Fibroblast of the aortic adventitia (primary cell): ENCODE measurements at regions not wholly inside any gene's neighbourhood (a gene's known extent, or its start where the extent isn't known, plus 50 kb on each side); places are given as distances from the start of the nearest gene placed in this dataset.

Source experiments
- DNase-seq: peaks from one replicate; pipeline ENCODE4 v3.0.0-alpha.2; 2010; ENCODE audit warnings: low read depth
- H3K4me3 ChIP-seq: 2 replicates; pipeline ENCODE4 v1.5.1; 2011; ENCODE audit warnings: low read depth, mild to moderate bottlenecking, control low read depth, low read length, moderate library complexity
- CTCF ChIP-seq: IDR thresholded peaks from 2 replicates; pipeline ENCODE4 v1.5.1; 2011; ENCODE audit warnings: mild to moderate bottlenecking, low read length, control low read depth, inconsistent platforms; ENCODE audit not compliant: insufficient read depth

- no peak for TF ChIP-seq CTCF
These were observed 454.1 kb downstream of the SOX9 start for GRCh38 chr17:72574675-72575510.

GRCh38 chr17:72575542-72576233, 454.9 kb downstream of the SOX9 start:
- no peak for TF ChIP-seq CTCF
- no peak for DNase-seq
- no peak overlapping the region for H3K4me3 ChIP-seq

More at GRCh38 chr17:72574675-72575510, 454.1 kb downstream of the SOX9 start:
- H3K4me3 ChIP-seq: no peak overlapping the region
- no peak for DNase-seq

- no peak for DNase-seq
- no peak overlapping the region for H3K4me3 ChIP-seq
- TF ChIP-seq CTCF: no peak
These were observed 455.5 kb downstream of the SOX9 start for GRCh38 chr17:72576289-72576759.

- no peak for TF ChIP-seq CTCF
- H3K4me3 ChIP-seq: no peak overlapping the region
- DNase-seq: no peak
These were observed 458.1 kb downstream of the SOX9 start for GRCh38 chr17:72578817-72579470.

- TF ChIP-seq CTCF: no peak
- H3K4me3 ChIP-seq: no peak overlapping the region
- DNase-seq: no peak
These were observed 459.1 kb downstream of the SOX9 start for GRCh38 chr17:72579990-72580320.

GRCh38 chr17:72580321-72581127, 459.7 kb downstream of the SOX9 start:
- no peak for DNase-seq
- H3K4me3 ChIP-seq: no peak overlapping the region
- TF ChIP-seq CTCF: no peak
